GM18502 (cell line): ENCODE measurements at regions not wholly inside any gene's neighbourhood (a gene's known extent, or its start where the extent isn't known, plus 50 kb on each side); places are given as distances from the start of the nearest gene placed in this dataset.

Experiments used
- ATAC-seq: cut with Tn5 transposase; IDR thresholded peaks from one replicate; pipeline ENCODE4 v1.9.1; 2021; ENCODE audit warnings: mild to moderate bottlenecking; ENCODE audit not compliant: unreplicated experiment, poor library complexity

GRCh38 chr11:45087086-45087899 is 59.1 kb upstream of the PRDM11 start:
- ATAC-seq, result no peak

- no peak for ATAC-seq
These were observed 58.6 kb upstream of the PRDM11 start for GRCh38 chr11:45087900-45088160.

- no peak for ATAC-seq
These were observed 57.2 kb upstream of the PRDM11 start for GRCh38 chr11:45089251-45089650.

- ATAC-seq, result no peak
These were observed 56.6 kb upstream of the PRDM11 start for GRCh38 chr11:45089676-45090499.

GRCh38 chr11:45090607-45091006 is 55.8 kb upstream of the PRDM11 start:
- ATAC-seq, result no peak

GRCh38 chr11:45091563-45092403 is 54.7 kb upstream of the PRDM11 start:
- no peak for ATAC-seq

- no peak for ATAC-seq
These were observed 54.0 kb upstream of the PRDM11 start for GRCh38 chr11:45092404-45092785.

- no peak for ATAC-seq
These were observed 53.3 kb upstream of the PRDM11 start for GRCh38 chr11:45092901-45093760.

- no peak for ATAC-seq
These were observed 52.5 kb upstream of the PRDM11 start for GRCh38 chr11:45093761-45094455.

GRCh38 chr11:45094958-45095690 is 51.3 kb upstream of the PRDM11 start:
- no peak for ATAC-seq

GRCh38 chr11:45095691-45096010 is 50.8 kb upstream of the PRDM11 start:
- ATAC-seq, result no peak

- no peak for ATAC-seq
These were observed 49.8 kb upstream of the PRDM11 start for GRCh38 chr11:45096636-45097035.
